ENCODE measurements at regions not wholly inside any gene's neighbourhood (a gene's known extent, or its start where the extent isn't known, plus 50 kb on each side); places are given as distances from the start of the nearest gene placed in this dataset.
"Not testable (repeated sequence)": the region's sequence is repeated elsewhere in the genome, so short reads cannot be mapped to it uniquely, and the experiment has no call there.

- no peaks in the 10 kb centered on the region for H3K36me3 ChIP-seq
- no peak for DNase-seq
- TF ChIP-seq CTCF (IDR thresholded peaks at IDR 0.05; ENCODE audit: low read depth, low read length), result no peak
Observed at GRCh38 chr6:147691446-147691845, 183.0 kb downstream of the SAMD5 start.

DNA sequence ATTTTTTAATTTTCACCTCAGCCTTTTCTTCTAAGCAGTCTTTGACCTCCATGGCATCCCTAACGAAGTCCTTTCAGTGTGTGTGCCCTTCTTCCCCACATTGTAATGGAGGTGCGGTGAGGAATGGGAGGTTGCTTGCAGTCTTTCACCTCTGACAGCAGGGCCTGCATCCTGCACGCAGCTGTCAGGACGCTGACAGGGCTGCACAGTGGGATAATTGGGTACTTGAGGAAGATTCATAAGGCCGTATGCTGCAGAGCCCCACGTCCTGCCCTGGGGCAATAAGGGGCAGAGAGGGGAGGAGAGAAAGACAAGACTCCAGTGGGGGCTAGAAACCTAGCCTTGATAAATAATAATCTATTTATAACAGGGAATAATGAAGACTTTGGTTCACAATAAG is 184.7 kb downstream of the SAMD5 start:
- no peak for DNase-seq
- Histone ChIP-seq H3K4me3 (ENCODE audit: low read depth, low read length) (no peak overlapping the region), H3K36me3 (no peaks in the 10 kb centered on the region)

More at GRCh38 chr6:147691446-147691845, 183.0 kb downstream of the SAMD5 start:
- Histone ChIP-seq H3K27me3 (no peaks in the 10 kb centered on the region), H3K4me3 (ENCODE audit: low read depth, low read length) (no peak overlapping the region), H3K4me1 (no peaks in the 10 kb centered on the region), H3K9me3 (no peaks in the 10 kb centered on the region)

DNA sequence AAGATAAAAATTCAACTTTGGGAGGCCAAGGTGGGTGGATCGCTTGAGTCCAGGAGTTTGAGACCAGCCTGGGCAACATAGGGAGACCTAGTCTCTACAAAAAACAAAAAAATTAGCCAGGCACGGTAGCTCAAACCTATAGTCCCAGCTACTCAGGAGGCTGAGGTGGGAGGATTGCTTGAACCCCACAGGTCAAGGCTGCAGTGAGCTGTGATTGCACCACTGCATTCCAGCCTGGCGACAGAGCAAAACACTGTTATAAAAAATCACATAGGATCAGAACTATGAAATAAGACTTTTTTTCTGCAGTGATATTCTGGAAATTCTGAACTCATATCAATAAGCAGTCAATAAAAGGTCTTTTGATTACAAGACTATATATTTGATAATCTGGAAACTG is 186.1 kb downstream of the SAMD5 start:
- not testable (repeated sequence) for H3K4me1 ChIP-seq; DNase-seq; H3K36me3 ChIP-seq; H3K9me3 ChIP-seq; H3K27me3 ChIP-seq; H3K4me3 ChIP-seq (ENCODE audit: low read depth, low read length)

More for the DNA sequence above, 184.7 kb downstream of the SAMD5 start:
- Histone ChIP-seq H3K4me1 (no peaks in the 10 kb centered on the region), H3K9me3 (no peaks in the 10 kb centered on the region), H3K27me3 (no peaks in the 10 kb centered on the region)
- TF ChIP-seq CTCF (IDR thresholded peaks at IDR 0.05; ENCODE audit: low read depth, low read length), result no peak

DNA sequence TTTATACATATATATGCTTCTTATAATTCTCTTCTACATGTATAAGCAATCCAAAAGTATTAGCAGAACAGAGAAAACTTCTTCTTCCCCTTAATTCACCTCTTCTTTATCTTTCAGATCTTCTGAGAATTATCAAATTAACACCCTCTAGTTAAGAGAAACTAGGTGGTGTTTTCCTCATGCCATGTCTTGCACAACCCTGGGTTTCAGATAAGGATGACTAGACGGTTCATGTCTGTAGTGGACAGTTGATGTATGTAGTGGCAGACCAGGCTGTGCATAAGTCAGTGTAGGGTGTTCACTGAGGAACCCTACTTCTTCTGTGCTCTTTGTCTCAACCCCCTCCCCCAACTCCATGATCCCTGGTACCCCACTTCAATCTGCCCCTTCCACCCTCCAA is 187.3 kb downstream of the SAMD5 start:
- no peak for DNase-seq
- no peak overlapping the region for H3K4me3 ChIP-seq (ENCODE audit: low read depth, low read length)
- TF ChIP-seq CTCF (IDR thresholded peaks at IDR 0.05; ENCODE audit: low read depth, low read length), result no peak

DNA sequence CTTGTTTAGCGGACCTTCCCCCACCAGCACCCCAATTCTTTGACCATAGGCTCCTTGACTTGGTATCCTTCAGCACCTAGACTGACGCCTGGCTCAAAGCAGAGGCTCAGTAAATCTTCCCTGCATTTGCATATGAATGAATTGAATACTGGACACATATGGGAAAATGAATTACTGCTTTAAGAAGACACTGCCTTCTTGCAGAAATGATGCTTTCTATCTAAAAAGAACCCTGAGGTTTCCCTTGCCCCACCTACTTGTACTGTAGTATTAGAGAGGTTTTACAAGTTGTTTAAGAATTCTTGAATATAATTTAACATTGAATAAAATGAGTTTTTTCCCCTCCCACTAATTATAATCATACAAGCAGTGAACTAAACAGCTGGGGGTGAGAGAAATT is 190.7 kb downstream of the SAMD5 start:
- TF ChIP-seq CTCF (IDR thresholded peaks at IDR 0.05; ENCODE audit: low read depth, low read length), result no peak
- H3K27me3 ChIP-seq, result no peaks in the 10 kb centered on the region
- no peaks in the 10 kb centered on the region for H3K9me3 ChIP-seq
- H3K4me3 ChIP-seq (ENCODE audit: low read depth, low read length), result no peak overlapping the region
- DNase-seq, result no peak
- H3K4me1 ChIP-seq, result no peaks in the 10 kb centered on the region; the same call in none of the 2 replicates
- no peaks in the 10 kb centered on the region for H3K36me3 ChIP-seq

More for the DNA sequence above, 187.3 kb downstream of the SAMD5 start:
- no peaks in the 10 kb centered on the region for H3K36me3 ChIP-seq
- H3K4me1 ChIP-seq, result no peaks in the 10 kb centered on the region; the same call in 1 of the 2 replicates
- H3K27me3 ChIP-seq, result no peaks in the 10 kb centered on the region
- H3K9me3 ChIP-seq, result no peaks in the 10 kb centered on the region

DNA sequence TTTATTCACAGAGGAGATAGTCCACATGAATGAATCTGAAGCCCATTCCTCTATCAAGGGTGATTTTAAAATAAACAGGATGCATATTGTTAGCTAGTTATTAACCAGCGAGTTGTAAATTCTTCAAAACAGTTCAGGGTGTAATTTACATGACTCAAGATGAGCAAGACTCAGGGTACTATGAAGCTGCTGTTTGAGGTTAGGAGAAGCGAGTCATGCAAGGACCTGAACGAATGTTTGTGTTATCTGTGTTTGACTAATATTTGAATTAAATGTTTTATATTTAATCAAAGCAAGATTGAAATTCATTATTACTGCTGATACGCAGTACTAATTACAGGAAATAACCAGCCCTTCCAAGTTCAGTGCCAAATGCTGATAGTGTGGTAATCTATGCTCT is 191.1 kb downstream of the SAMD5 start:
- H3K27me3 ChIP-seq, result no peaks in the 10 kb centered on the region
- DNase-seq, result no peak
- H3K9me3 ChIP-seq, result no peaks in the 10 kb centered on the region

More for the DNA sequence above, 191.1 kb downstream of the SAMD5 start:
- Histone ChIP-seq H3K4me1 (peaks cover 2% of the 10 kb centered on the region), H3K36me3 (no peaks in the 10 kb centered on the region), H3K4me3 (ENCODE audit: low read depth, low read length) (no peak overlapping the region)
- TF ChIP-seq CTCF (IDR thresholded peaks at IDR 0.05; ENCODE audit: low read depth, low read length), result no peak

Measured in BE2C (cell line).